HTR-8/SVneo (cell line): ENCODE measurements at regions not wholly inside any gene's neighbourhood (a gene's known extent, or its start where the extent isn't known, plus 50 kb on each side); places are given as distances from the start of the nearest gene placed in this dataset.

Experiments
- DNase-seq: peaks from one replicate; pipeline ENCODE4 v3.0.0; 2011; ENCODE audit warnings: low spot score, mixed read lengths; ENCODE audit not compliant: insufficient read length
- FAIRE-seq: peaks from 2 replicates; lab custom pipeline; 2011; peaks lifted over from hg19 to GRCh38; lab: Jason Lieb, UNC

DNA sequence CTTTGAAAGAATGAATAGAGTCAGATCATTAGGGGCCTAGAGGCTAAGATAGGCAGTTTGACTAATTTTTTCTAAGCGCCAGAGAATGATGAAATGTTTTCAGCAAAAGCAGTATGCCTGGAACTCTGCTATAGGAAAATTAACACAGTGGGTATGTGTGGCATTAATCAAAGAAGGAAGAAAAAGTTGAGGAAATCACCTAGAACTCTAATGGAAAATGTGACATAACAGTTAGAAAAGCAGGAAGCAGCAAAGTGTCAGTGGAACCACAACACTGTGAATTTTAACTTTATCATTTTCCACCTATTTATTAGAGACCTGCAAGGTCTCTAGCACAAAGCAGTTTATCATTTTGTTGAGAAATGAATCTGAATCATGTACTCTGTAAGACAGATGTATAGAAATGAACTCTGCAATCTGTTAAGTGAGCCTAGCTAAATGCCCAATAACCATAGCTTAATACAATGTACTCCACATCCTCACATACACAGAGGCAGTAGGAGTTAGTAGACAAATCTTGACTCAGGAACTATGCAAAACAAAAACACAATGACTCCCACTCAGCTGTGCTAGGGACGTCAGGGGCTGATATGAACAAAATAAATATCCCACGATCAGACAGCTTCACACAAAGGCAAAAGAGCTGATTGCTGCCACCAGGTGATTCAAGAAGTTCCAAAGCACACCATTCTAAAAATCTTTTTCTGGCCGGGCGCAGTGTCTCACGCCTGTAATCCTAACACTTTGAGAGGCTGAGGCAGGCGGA is 500.7 kb upstream of the NFIA start:
- no peak for DNase-seq
- no peak for FAIRE-seq

DNA sequence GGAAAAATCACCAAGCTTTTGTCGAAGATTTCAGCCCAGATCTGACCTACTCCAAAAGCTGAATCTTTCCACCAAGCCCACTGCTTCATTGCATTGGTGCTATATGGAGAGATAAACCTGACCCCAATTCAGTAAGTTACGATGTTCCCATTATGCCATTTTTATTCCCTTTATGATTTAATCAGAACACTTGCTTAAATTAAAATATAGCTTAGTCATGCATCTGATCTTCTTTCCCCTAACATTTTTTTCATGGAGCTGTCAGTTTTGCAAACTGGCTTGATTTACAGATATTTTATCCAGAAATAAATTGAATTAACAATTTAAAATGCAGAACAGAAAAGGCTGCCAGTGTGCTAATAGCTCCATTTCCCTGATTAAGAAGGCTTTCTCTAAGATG is 503.5 kb upstream of the C1orf87 start:
- FAIRE-seq = no peak
- no peak for DNase-seq

DNA sequence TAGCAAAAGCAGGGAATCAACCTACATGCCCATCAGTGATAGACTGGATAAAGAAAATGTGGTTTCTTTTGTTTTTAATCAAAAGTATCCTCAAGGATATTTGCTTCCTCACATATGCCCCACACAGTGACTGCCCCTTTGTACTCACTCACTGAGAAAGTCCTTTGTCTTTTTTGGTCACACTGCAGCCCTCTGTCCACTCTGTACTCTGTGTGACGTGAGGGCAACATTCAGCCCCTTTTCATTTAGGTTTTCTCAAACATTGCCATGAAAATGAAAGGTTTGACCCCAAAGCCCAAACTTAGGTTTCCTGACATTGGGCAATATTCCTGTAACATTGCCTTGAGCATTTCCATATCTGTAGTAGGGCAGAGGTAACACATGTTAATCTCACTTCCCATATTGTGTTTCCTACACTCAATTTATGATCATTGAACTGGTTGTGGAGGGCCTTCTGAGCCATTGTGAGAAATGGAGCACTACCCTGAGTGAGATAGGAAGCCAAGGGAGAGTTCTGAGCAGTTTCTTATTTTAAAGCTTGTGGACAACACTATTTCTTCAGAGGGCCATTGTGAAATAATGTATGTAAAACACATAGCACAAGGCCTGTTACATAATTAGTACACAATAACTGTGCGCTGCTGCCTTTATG is 501.9 kb upstream of the C1orf87 start:
- DNase-seq (no peak), FAIRE-seq (no peak)

DNA sequence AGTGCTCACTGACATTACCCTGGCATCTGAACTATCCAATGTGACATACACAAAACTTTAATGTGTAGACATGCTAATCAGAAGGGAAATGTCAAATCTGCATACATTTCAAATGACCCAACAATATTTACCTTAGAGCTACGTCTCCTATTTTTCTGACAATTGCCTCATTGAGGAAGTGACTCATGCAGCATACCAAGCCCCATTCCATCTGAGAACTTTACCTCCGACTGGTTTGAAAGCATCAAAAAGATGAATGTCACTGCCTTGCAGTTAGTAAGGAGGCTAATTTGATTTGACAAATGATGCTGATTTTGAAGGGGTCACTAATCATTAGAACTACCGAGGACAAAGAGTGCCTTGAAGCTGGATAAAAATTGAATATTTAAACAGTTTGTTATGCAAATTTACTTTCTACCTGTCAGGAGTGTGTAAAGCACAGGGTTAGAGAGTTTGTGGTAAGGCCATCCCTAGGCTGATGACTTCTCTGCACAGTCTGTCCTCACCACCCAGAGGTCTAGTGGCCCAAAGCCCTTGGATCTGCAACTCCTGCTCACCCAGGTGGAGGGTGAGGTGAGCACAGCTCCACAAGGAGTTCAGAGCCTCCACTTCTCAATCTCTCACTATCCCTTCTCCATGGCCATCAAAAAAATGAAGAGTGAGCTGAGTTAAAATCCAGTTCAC is 500.3 kb upstream of the C1orf87 start:
- FAIRE-seq (no peak), DNase-seq (no peak)

DNA sequence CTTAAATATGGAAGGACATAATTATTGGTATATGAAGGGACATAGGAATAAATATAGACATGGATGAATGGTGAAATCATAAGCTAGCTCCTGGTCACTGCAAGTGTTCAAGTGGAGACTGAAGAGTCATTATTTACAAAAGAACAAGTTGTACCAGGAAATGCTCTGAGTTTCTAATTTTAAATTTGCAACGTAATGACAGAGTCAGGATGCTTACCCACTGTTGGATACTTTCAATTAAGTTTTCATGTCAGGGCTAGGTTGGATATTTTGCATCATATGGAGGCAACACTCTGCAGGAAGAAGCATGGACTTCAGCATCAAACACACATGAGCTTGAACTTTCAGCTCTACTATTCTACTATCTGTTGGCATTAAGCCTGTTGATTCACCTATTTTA is 499.6 kb upstream of the C1orf87 start:
- no peak for FAIRE-seq
- DNase-seq = no peak

DNA sequence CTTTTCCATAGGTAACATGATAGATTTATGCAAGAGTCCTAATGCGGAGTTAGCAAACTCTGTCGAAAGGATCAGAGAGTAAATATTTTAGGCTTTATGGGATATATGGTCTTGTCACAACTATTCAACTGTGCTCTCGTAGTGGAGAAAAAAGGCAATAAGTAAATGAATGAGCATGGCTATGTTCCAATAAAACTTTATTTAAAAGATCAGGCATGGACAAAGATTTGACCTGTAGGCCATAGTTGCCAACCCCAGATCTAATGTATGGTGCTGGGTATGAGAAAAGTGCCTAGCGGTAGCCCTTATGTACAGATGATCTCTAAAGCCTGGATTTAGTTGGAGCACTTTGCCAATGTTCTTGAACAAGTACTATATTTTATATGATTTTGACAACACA is 498.8 kb upstream of the C1orf87 start:
- no peak for DNase-seq
- FAIRE-seq = no peak

DNA sequence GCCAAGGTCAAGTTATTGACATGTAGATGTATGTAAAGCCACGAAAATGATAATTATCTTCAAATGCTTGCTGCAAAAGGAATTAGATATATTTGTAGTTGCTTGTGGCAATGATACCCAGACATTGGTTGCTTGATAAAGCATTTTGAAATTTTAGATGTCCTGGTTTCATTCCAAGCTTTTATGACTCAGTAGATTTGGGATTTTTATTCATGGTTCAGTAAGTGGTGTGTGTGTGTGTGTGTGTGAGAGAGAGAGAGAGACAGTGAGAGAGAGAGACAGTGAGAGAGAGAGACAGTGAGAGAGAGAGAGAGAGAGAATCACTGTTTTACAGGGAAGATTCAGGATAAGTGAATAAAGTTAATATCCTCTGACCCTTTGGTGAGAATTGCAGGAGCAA is 498.2 kb upstream of the C1orf87 start:
- FAIRE-seq = no peak

DNA sequence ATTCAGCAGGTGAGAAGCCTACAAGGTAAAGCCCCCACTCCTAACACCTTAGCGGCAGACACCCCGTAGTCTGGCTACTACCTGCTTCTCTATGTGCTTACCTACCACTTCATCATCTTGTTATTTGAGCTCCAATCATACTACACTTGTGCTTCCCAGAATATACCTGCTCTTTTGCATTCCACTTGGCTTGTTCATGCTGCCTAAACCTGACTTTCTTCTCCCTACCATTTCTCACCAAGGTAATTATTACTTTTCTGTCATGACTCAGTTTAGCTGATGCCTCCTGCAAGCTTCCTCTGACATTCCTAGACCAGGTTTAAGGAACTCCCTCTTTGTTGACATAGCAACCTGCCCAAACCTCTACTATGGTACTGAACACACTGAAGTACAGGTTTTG is 495.6 kb upstream of the C1orf87 start:
- no peak for DNase-seq

More for the DNA sequence above, 498.2 kb upstream of the C1orf87 start:
- no peak for DNase-seq

DNA sequence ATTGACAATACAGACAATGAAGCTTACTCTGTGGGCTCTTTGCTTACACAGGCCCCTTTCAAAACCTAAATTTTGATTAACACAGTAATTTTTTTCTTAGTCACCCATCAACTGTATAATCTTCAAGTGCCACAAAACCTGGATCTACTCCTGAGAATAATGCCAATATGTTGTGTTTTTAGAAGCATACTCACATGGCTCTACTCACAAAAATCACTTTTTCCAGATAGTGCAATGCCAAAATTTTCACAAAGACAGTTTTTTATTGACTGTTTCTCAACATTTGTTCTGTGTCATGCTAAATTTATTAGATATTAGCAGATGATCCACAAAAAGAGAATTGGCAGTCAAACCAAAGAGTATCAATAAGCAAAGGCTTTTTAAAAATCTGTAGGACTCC is 493.7 kb upstream of the C1orf87 start:
- DNase-seq (no peak), FAIRE-seq (no peak)

More for the DNA sequence above, 495.6 kb upstream of the C1orf87 start:
- FAIRE-seq = no peak

DNA sequence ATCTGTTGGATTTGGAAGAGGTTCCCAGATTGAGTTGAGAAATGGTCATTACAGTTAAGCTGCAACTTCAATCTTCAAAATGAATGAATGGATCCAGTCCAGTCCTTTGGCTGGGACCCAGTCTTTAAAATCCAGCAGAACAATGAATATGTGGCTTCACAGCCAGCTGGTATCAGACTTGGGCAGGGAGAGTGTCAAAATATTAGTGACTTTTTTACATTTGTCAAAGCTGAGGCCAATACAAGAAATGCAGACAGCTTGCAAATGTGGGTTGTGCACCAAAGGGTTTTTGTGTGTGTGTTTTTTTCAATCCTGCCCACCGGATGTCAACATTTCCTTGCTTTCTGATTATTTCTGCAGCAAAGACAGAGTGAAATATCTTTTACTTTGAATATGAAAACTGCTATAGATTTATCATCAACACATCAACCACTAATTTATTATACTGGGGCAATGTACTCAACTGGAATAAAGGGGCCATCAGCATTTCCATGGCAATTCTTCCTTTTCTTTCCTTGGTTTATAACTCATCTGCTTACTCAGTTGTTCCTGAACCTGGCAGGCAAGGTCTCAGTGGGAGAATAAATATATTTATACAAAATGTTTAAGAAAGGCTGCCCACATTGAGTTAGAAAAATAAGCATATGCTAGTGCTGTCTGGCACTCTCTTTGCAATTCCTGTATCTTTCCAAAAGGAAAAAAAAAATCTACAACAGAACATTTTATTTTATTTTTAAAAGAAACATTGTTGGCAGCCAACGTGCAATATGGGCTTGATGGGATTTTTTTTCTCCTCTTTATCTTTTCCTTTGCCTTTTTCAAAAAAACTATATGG is 491.6 kb upstream of the C1orf87 start:
- FAIRE-seq = no peak
- no peak for DNase-seq

DNA sequence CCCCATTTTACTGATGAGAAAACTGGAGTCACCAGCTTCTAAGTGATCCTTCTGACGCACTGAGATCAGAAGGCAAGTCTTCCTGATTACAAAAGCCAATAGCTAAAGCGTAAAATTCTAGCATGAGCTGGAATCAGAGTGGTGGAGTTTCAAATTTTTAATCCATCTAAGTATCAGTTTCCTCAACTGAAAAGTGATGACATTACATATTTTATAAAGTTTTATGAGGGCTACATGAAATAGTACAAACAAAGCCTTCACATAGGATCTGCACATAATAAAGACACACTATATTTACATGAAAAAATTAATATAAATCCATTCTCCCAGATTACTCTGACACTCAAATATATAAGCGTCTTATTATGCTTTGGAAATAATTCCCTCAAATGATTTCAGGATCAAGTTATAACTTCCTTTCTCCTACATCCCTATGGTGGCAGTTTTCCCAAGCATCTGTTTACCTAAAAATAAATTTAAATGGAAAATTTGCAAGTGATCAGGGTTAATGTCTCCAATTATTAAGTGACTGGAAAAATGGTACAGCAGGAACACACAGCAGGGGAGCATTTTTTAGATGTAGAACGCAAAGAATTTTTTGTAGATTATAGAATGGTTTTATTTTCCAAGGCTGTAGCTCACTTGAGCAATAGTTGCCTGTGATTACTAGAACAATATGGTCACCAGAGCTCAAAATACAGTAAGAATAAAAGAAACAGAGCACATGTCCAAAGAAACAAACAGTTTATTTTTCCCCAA is 490.4 kb upstream of the C1orf87 start:
- DNase-seq (no peak), FAIRE-seq (no peak)

DNA sequence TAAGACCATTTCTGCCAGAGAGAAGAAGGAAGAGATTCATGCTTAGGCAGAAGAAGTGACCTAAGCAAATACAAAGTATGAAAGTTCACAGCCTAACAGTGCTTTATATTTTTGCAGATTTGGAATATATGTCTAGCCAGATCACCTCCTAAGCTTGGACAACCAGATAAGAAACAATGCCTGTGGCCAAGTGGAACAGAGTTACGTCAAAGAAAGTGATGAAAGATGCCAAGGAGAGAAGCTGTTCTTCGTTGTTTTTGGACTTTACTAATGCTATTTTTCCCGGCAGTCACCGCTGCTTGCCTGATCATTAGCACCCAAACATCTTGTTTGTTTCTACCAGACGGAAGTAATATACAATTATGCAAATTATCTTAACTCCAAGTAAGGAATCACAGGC is 489.2 kb upstream of the C1orf87 start:
- DNase-seq (no peak), FAIRE-seq (no peak)

DNA sequence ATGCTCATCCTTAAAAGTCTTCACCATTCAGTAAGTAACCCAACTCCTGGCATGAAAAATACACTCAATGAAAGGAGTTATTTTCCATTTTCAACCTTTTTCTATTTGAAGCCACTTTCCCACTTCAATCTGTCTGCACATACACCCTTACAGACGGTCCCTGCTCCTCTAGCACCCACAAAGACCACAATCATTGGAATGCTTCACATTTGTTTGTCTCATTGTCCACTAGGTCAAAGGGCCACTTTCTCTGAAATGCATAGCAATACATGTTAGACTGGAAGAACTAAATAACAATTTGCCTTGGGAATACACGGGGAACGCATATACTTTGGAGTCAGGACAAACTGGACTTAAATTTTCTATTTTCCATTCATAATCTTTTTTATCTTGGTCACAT is 487.1 kb upstream of the C1orf87 start:
- FAIRE-seq (no peak), DNase-seq (no peak)

DNA sequence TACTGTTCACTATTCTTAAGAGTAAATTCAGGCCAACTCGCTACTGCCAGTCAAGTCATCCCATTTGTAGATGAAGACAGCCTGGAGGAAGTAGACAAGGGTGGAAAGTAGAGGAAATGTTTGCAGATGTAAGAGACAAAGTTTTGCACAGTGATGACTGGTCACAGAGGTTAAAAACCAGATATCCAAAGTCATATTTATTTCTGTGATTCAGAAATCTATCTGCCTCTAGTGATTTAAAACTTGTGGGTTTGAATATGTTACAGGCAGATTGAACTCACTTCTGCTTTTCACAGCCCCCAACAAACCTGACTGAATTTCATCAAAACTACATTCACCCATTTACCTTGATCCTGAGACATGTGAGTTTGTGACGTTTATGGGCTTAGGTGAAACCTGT is 484.7 kb upstream of the C1orf87 start:
- FAIRE-seq = no peak
- DNase-seq = no peak

DNA sequence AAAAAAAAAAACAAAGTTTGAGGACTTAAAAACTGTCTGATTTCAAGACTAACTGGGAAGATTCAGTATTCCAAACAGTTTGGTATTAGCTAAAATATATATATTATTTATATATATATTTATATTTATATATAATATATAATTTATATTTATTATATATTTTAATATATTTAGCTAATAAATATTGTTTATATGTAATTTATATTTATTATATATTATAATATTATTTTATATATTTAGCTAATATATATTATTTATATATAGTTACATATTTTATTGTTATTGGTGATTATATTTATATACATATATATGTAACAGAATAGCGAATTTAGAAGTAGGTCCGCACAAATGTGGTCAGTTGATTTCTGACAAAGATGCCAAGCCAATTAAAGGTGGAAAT is 480.2 kb upstream of the C1orf87 start:
- FAIRE-seq (no peak), DNase-seq (no peak)

DNA sequence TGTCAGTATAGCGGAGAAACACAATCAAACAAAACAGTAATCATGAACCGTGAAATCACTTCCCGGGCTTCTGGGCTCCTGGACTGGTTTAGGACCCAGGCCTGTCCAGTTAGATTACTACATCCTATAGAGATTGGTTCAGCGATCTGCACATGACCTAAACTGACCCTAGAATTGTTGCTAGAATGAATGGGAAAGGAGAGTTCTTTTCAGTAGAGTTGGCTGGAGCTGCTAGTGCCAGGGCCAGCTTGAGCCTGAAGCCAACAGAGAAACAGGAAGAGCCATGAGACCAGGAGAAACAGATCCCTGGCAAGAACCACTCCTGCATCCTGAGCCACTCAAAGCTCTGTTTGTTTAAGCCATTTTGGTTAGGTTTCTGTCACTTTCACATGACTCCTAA is 474.3 kb upstream of the C1orf87 start:
- FAIRE-seq = no peak
- DNase-seq = no peak

DNA sequence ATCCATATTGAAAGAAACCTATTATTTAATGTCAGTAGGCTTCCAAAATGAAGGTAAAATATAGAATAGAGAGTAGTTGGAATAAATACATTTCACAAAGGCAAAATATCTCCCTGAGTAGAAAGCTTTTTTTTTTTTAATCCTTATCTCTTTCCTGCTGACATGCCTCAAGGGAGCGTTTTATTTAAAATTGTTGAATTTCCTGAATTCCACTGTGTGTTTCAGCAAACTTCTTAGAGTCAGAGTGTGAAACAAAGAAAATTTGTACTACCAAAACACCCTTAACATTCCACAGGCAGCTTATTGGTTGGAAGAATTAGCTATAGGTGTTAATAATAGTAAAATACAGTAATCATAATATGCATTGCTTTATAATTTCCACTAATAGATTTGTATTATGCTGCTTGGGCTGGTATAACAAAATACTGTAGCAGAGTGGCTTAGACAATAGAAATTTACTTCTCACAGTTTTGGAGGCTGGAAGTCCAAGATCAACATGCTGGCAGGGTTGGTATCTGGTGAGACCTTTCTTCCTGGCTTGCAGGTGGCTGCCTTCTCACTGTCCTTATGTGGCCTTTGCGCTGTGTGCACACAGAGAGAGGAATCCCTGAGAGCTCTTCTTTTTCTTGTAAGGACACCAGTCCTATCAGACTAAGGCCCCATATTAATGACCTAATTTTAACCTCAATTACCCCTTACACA is 468.4 kb upstream of the C1orf87 start:
- FAIRE-seq (no peak), DNase-seq (no peak)

DNA sequence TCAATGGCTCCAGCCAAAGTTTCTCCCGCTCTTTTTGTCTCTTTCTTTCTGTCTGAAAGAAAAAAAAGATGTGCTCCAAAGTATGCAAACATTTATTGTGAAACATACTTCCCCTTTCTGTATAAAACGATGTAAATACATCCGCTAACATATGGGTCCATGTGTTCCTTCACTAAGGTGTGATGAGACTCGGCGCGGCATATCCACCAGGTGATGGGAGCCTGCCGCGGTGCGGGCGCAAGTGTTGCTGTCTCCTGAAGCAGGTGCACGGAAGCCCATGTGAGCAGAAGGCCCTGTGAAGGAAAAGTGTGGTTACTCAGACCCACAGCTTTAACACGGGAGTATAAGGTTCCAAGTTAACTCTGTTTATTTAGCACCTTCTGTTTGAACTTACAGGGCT is 466.6 kb upstream of the C1orf87 start:
- FAIRE-seq = no peak

DNA sequence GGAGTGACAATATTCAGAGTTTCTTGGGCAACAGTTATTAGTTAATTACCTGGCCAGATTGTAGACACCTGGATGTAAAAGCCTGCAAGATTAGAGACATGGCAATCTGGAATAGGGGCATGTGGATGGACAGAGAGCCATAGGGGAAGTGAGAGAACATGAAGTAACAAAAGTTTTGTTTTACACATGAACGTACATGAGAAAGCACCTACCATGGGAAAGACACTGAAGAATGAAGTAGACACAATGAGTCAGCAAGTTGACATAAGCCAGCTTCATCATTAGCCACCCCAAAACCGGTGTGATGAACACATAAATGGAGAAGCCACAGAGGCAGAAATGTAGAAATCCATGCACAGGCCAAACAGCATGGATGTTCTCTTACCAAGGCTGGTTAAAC is 462.1 kb upstream of the C1orf87 start:
- DNase-seq (no peak), FAIRE-seq (no peak)

More for the DNA sequence above, 466.6 kb upstream of the C1orf87 start:
- no peak for DNase-seq
